NCI-H460 (cell line): ENCODE measurements at regions not wholly inside any gene's neighbourhood (a gene's known extent, or its start where the extent isn't known, plus 50 kb on each side); places are given as distances from the start of the nearest gene placed in this dataset.
"Not testable (repeated sequence)": the region's sequence is repeated elsewhere in the genome, so short reads cannot be mapped to it uniquely, and the experiment has no call there.

Experiments used
- DNase-seq: peaks from one replicate; pipeline ENCODE4 v3.0.0-alpha.2; 2016; ENCODE audit warnings: low read depth; ENCODE audit errors: extremely low read depth

DNA sequence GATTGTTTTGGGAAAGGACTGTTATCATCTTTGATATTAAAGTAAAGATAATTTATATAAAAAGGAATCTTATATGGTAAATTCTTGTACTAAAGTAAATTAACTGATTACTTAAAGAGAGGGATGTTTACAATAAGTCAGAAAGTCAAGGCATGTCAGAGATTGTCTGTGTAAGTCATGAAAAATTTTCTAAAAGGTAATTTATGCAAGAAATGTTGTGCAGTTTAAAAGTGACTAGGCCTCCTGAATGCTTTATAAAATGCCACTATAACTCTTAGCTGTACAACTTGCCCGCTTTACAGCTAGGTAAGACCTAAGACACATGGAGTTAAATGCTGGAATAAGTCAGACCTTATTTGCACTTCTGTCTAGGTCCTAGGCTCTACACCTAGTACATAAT, 692.9 kb downstream of the GBE1 start:
- no peak for DNase-seq

DNA sequence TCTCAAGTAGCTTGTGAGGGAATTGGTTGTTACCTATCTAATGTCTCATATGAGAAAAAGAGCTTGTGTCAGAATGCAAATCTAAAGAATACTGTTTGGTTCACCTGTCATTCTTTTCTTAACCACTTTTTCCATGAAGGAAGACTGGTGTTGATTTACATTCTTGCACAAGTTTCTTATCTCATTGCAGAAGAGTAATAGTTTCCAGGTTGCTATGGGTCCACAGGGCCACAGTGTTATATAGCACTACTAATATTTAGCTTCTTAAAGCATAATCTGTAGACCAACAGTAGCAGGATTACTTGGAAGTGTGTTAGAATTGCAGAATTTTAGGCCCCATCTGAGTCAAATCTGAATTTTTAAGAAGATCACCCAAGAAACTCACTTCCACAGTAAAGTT, 697.5 kb downstream of the GBE1 start:
- DNase-seq = no peak

DNA sequence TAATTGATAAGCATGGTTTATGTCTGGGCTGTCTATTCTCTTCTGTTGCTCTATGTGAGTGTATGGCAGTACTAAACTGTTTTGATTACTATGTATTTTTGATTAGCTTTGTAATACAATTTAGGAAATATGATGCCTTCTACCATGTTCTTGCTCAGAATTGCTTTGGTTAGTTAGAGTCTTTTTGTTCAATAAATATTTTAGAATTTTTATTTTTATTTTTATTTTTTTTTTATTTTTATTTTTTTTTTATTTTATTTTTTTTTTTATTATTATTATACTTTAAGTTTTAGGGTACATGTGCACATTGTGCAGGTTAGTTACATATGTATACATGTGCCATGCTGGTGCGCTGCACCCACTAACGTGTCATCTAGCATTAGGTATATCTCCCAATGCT, 710.3 kb downstream of the GBE1 start:
- not testable (repeated sequence) for DNase-seq

DNA sequence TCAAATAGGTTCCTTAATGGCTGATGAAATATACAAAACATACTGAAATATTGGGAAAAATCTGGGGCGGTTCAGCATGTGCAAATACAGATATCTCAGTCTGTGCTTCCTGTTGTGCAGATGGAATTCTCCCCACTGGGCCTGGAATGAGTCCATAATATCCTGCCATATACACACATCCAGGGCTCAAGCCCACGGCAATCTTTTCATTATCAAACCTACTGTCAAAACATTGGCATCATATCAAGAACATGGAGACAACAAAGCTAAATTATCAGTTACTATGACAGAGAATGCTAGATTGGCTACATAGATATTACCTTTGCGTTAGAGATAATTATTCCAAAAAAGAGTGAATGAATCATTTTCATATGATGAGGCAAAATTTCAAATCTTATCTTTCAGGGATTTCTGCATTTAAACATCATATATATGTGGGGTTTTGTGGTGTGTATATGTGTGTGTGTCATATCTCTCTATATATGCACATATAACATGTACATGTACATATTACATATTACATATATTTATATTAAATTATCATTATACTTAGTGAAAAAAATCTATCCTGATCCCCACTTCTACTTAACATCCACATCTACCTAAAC, 713.3 kb downstream of the GBE1 start:
- DNase-seq = no peak

DNA sequence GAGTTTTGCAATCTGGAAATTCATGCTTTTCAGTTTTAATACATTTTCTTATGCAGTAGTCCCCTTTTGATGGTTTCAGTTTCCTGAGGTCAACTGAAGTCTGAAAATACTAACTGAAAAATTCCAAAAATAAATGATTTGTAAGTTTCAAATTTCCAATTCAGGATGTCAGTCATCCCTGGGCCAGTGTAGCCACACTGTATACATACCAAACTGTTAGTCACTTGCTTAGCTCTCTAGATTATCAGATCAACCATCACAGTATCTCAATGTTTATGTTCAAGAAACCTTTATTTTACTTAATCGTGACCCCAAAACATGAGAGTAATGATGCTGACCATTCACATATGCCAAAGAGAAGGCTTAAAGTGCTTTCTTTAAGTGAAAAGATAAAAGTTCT, 715.5 kb downstream of the GBE1 start:
- no peak for DNase-seq

DNA sequence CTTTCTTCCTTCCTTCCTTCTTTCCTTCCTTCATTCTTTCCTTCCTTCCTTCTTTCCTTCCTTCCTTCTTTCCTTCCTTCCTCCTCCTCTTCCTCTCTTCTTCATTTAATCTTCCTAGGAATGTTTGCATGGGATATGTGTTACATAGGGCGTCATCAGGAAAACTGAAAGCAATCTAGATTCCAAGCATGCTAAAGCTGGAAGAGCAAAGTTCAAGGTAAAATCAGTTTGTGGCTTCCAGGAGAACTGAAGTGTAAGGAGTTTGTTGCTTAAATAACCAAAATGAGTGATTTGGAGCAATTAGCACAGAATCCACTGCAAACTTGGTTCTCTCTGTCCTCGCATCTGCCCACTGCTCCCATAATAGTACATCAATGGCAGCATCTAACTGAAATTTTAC, 716.2 kb downstream of the GBE1 start:
- DNase-seq = no peak

DNA sequence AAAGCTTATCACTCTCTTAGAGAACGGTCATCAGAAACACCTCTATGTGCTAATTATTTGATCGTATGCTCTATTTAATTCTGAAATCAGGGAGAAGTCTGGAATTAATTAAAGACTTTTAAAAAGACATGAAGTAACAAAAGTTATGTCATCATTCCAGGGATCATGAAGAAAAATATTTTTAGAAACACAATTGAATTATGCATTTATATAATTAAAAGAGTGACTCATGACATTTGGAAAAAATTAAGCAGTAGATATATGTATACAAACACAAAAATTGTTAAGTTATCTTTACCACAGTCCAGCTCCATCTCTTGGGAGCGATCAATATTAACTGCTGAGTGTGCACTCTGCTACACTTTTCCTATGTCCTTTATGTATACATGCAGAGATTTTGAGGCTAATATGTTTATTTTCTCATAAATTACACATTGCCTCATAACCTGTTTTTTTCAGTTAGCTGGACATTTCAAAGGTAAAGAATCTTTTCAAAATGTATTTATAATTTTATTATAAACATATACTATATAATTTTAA, 717.7 kb downstream of the GBE1 start:
- no peak for DNase-seq

DNA sequence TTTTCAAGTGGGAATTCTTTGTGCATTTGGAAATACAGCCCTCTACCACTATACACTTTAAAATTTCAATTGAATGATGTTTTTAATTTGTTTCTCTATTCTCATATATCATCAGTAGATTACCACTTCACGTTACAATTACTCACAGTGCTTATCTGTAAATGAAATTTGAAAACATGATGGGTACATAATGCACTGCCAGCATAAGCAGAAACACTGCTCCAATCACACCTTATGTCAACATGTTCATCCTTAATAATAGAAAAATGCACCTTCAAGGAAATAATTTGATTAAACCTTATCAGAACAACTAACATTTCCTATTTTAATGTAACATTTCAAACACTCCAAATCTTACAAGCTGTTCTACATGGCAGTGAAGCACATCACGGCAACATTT, 718.4 kb downstream of the GBE1 start:
- no peak for DNase-seq

DNA sequence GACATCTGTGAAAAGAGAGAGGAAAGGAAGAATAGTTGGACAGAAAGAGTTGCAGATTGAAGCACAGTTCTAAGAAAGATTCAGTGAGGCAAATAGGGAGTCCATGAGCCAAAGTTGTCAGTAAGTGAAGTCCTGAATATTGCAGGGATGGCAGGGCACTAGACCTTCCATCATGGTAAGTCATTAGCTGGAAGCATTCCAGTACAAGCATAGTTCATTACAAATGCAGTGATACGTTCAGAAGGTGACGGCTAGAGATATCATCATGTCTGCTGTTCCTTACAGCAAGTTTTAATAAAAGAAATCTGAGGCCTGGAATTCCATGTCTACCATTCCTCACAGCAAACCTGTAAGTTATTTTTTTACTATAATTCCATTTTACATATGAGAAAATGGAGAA, 720.1 kb downstream of the GBE1 start:
- no peak for DNase-seq

DNA sequence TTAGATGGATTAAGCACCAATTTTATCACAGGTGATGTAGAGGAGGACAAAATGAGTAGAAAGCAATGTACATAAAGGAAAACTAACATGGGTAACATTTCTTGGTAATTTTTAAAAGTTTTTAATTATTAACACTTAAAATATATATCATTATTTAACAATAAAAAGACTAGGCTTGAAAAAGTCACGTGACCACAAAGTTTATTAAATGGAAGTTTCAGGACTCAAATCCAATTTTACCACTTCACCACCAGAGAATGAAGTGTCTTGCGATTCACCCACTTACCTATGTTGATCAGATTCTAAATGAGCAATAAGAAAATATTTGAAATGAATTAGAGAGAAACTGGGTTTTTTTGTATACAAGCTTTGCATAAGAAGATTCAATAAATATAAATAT, 721.3 kb downstream of the GBE1 start:
- DNase-seq = no peak

DNA sequence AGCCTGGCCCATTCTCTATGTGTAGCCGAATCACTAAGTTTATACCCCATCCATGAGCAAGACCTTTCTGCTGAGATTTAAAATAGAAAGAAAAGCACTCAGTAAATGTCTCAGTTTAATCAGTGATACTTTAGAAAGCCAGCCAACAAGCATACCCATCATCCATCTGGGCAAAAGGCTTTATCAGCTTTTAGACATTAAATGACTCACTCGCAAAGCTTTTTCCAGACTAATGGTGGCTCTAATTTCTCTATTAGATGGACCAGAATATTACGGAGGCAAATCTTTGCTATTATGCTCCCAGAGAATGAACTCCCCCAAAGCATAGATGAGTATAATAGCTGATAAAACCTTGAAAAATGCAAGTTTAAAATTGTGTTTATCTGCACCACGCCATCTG, 727.8 kb downstream of the GBE1 start:
- DNase-seq = no peak

DNA sequence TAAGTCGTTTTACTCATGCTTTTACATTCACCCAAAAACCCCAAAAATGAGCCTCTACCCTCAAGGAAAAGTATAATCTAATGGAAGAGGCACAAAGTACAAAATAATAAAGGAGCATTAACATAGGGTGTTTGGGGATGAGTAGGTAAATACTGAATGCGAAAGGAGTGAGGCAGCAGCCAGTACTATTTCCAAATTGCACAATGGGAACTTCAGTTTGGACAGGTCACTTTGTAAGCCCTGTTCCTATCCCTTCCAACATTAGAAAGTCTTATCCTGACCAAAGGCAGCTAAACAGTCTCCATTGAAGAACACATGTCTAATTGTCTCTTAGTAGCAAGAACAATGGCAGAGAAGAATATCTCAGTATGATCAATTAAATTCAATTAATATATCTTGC, 728.3 kb downstream of the GBE1 start:
- DNase-seq = no peak

DNA sequence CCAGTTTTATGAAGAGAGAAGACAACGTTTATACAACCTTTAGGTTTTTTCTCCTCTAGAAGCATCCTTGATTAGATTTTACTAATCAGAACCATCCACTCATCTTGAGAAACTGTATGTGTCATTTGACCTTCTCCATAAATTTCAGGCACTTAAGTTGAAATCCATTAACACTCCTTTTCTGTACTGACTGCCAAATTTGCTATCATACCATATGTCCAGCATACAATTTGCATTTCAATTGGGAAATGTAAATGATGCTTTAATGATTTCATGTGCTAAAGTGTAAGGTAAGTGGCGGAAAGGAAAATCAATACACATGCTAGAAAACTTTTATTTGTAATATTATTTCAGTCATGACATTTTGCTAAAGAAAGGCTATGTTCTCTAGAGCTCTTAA, 731.6 kb downstream of the GBE1 start:
- DNase-seq = no peak

DNA sequence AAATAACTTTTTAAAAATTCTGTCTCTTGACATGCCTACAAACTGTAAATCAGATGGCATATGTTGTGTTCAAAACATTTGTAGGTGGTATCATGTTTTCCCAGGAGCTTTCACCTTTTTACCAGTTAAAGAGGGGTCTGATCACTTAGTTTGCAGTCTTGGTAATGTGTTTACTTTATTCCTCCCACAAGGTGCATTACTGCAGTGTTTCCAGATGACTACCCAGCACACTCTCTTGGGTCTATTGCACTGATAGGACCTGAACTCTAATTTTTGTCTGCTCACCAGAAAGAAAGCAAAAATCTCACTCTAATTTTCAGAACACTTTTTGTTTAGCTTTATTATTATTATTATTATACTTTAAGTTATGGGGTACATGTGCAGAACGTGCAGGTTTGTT, 734.1 kb downstream of the GBE1 start:
- DNase-seq = no peak

DNA sequence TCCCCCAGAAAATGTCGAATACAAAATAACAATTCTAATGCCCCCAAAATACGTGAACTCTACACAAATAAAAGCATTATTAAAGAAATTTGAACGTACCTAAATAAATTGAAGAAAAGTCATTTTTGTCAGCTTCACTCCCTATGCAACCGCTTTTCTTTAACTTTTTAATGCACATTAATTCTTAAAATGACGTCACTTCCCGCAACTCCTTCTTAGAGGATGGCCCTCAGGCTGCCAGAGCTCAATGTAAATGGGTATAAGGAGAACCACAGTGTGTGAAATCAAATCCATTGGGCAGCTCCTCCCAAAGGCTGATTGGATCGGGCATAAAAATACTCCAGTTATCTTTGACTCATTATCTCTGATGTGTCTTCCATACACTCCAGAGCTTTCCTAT, 736.9 kb downstream of the GBE1 start:
- no peak for DNase-seq

DNA sequence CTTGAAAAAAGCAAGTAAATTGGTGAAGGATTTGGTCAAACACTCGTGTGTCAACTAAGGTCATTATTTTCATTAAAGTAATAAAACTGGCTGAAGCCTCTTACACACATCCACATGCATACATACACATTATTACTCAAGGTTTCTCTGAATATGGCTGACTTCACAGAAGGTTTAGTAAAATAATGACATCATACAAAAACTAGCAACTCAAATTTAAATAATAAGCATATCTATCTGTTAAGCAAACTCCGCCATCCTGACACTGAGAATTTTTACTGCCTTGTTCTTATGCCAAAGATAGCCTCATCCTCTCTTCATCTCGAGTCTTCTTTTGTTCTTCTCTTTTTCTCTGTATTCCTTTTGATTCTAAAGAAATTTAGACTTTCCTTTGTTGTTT, 739.1 kb downstream of the GBE1 start:
- no peak for DNase-seq

DNA sequence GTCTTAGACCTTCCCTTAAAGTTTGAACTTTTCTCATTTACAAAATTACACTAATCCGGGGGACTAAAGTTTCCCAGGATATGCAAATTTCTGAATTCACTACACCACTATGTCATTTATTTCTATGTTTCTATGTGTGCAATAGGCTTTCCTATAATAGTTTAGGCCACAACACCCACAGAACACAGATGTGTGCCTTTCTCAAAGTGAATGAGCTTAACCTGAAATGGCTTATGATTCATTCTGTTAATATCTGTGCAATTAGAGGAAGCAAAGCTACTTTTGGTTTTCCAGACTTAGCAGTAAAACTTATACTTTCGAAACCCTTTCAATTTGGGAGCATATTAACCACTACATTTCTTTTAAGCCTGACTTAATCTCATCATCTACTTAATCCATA, 748.1 kb downstream of the GBE1 start:
- DNase-seq = no peak

DNA sequence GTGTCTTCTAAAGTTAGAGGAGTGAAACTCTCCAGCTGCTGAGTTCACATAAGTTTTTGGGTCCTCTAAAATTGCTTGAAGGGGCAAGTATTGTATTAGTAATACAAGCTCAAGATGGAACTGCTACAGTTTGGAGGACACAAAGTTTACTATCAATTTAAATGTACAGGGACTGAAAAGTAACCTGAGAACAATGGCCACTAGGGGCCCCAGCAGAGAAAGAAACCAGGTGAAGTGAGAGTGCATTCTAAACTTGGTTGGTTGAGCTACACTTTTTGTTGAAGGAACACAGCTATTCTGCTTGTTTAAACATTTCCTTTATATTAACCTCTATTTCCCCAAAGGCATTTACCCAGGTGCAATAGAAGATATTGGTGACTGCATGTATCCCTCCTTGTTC, 755.5 kb downstream of the GBE1 start:
- no peak for DNase-seq

DNA sequence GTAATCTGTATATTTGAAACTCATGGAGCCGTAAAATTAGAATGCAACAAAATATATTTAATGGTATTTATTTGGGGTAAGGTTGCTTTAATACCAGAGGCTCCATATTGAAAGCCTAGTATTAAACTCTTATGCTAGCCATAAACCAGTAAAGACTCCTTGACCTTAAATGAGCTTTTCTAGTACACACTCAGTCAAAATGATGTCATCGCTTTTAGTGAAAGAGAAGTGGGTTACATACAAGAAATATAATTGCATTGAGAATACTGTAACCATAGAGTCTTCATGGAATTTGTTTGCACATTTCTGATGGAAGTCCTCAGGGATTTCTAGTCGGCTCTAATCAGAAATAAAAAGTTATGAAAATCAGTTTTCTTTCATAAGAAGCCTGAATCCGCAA, 757.6 kb downstream of the GBE1 start:
- no peak for DNase-seq

DNA sequence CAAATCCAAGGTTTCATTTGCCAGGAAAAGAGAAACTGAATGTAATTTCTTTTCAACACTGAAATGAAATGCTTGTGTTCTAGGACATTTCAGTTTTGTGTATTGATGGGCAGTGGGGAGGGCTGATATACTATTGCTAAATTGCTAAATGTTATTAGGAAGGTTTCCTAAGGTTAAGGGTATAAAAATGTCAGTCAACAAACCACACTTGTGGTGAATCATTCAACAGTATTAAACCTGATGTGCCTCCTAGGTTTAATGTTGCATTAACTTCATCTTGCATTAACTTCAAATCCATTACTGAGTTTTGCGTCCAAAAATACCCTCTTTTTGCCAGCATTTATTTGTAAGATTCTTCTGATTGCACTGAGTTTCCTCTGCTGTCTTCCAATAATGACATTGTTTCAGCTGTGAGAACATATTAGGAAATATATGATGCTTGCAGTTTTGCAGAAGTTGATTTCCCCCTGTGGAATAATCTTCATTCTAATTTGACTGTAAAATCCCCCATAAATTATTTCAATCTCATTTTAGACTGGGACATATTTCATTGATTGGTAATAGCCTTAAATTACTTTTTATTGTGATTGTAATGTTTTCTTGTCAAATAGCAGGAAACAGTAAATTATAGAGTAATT, 758.3 kb downstream of the GBE1 start:
- no peak for DNase-seq

DNA sequence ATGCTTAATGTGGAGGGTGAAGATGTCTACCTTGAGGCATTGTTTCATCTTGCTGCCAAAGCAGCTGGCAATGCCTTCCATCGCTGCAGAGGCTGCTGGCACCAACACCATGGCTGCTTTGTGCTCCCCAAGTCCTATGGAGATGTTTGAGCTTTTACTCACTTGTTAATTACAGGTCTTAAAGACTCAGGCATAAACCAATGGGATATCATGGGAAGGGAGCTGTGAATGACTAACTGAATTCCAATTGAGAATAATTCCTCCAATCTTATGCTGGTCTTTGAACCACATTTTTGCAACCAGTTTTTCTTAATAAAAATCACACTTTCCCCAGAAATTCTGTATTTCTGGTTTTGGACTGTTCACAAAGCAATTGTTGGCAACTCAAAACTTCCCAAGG, 762.0 kb downstream of the GBE1 start:
- DNase-seq = no peak

DNA sequence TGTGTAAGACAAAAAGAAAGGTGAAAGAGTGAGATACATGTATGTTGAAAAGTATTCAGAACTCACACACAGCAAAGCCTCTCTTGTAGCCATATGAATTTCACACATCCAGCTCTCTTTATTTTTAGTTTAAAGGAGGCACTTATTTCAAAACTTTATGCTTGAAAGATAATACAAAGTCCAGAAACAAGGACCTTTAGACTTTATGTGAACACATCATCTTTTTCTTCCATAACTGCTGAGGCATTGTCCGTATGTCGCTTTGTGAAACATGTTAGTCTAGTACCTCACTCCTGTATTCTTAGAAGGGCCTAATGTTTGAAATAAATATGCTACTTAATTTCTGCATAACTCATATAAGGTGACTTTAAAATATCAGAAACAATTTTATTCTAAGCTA, 763.4 kb downstream of the GBE1 start:
- no peak for DNase-seq

DNA sequence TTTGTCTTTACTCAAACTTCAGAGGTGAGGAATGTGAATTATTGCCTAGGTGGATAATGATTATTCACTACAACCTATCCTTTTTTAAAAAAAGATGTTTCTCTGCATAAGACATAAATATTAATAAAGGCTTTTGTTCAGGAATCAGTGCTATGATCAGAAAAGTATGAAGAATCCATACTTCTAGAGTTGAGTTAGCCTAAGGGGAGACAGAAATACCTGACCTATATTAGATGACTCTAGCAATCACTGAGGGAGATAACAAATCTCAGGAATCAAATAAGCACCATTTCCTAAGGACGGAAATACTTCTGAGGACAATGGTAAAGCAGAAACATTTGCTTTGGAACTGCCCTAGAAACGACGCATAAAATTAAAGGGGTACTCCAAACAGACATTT, 763.8 kb downstream of the GBE1 start:
- no peak for DNase-seq
